Esophagus muscularis mucosa (tissue), 2 donors: ENCODE measurements at regions not wholly inside any gene's neighbourhood (a gene's known extent, or its start where the extent isn't known, plus 50 kb on each side); places are given as distances from the start of the nearest gene placed in this dataset.
"Not testable (repeated sequence)": the region's sequence is repeated elsewhere in the genome, so short reads cannot be mapped to it uniquely, and the experiment has no call there.

Experiments used
- POLR2A ChIP-seq: fragments of 450-650 bp; IDR thresholded peaks from one replicate; pipeline ENCODE4 v1.6.1; 2017; ENCODE audit warnings: antibody characterized with exemption, moderate library complexity, mild to moderate bottlenecking, low read depth
- POLR2AphosphoS5 ChIP-seq, 2 donors: sonication (generic); formaldehyde crosslinking; IDR thresholded peaks; one replicate each; pipeline ENCODE4 v1.6.1; 2017; ENCODE audit warnings: antibody characterized with exemption in 2 of 2

DNA sequence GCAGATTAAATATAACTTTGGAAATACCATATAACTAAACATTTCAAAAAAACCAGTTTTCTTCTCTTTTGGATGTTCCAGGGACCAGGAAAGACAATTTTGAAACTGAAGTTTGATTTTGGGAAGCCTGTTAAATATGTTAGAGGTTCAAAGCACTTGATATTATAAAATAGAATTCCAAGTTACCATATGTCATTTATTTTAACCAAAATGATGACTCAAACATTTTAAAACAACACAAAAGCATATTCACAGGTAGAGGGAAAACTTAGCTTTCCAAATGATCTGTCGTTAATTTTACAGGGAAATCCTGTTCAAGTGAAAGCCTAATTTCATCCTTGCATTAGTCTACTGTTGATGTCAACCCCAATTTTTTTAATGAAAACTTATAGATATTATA is 575.3 kb upstream of the TPTE start:
- TF ChIP-seq POLR2A; POLR2AphosphoS5 (IDR thresholded peaks at IDR 0.05): not testable (repeated sequence)
